ENCODE measurements at regions not wholly inside any gene's neighbourhood (a gene's known extent, or its start where the extent isn't known, plus 50 kb on each side); places are given as distances from the start of the nearest gene placed in this dataset.
"Not testable (repeated sequence)": the region's sequence is repeated elsewhere in the genome, so short reads cannot be mapped to it uniquely, and the experiment has no call there.

DNA sequence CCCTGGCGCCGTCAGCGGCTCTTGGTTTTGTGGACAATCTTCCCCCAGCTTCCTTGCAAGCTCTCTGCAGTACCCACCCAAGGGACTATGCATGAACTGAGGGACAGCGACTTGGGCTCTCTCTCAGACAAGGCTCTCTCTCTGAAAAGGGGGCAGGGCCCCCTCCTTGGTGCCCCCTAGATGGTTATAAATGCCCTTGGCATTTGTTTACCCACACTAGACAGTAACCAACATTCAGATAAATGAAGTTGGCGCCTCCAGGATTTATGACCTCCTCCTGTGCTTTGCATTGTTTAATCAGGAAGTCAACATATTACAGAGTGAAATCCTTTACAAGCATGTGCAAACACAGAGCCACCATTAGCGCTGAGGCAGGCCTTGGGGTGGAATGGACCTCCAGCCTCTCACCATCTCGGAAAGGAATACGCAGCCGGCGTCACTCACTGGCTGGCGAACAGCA lies 547.4 kb upstream of the ID2 start:
- no peak for FAIRE-seq

DNA sequence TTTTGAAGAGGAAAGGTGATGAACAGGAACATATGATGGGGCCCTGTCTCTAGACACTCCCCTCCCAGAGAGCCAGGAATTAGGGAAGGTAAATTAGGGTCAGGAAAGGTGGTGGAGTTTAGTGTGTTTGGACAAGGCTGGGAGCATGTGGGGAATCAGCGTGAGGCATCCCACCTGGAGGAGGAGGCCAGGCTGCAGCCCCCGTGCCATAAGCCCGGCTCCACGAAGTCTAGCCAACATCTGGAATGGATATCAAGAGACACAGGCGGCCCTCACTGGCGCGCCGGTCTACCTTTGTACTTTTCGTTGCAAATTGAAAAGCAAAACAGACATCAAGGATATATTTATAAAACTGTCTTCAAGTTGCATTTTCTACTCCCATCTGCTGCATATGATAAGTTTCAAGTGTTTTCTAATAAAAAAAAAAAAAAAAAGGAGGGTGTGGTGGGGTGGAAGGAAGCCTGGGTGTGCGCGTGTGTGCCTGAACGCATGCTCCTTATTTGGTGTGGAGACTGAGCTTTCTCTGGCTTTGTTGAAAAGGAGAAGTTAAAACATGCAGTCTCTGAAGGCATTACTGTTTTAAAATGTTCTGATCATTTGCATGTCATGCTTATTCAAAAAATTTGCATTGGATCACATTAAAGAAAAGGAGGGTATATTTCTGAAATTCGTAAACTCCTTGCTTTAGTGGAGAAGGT lies 546.7 kb upstream of the ID2 start:
- no peak for FAIRE-seq

DNA sequence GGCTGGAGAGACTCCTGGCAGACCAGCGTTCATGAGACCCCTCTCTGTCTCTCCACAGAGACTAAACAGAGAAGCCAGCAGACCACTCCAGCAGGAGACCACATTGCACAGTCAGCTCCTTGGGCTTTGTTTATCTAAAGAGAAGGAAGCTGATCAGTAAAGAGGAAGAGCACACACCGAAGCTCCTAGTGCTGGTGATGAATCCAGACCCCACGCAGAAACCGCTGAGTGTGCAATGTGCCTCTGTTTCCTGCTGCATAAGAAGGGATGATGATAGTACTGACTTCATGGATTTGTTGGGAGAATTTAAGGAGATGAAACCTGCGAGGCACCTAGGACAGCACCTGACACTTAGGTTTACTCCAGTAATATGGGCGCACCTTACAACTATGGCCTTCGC lies 544.1 kb upstream of the ID2 start:
- FAIRE-seq, result no peak

DNA sequence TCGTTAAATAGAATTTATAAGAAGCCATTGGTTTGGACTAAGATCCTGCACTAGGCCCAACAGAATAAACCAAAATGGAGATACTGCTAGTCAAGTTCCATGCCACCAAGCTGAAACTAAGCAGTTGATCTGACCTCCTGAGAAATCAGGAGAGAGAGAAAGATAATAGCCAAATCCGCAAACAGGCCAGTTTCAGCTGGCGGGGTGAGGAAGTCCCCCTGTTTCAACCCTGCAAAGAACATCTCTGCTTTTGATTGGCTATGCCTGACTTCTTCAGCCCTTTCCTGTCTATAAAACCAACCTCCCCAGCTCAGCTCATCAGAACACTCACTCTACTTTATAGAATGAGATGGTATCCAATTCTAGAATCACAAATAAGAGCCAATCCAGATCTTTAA lies 543.3 kb upstream of the ID2 start:
- no peak for FAIRE-seq

DNA sequence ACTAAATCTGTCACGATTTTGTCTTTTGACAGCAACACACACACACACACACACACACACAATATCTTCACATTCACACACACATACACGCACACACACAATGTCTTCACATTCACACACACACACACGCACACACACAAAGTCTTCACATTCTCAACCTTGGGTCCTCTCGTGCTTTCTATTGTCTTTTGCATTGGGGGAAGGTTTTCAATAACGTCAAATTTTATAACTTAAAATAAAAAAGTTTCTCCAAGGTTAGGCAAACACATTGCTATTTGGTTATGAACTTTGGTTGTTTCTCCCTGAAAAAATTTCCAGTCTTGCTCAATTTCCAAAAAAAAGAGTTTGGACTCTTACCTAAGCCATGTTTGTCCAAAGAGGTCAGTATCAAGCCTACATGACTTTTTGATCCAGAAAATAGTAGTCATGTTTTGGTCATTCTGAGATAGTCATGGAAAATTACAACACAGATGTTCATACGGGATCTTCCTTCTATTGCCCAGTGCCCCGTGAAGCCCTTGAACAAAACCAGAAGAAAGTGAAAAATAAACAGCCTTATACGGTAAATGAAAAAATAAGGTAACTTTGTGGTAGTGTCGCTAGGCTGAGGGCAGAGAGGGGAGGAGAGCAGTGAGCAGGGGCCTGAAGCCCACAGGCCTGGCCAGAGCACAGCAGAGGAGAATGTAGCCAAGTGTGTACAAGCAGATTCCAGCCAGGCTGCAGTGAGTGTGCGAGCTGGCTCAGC lies 542.8 kb upstream of the ID2 start:
- no peak for FAIRE-seq

DNA sequence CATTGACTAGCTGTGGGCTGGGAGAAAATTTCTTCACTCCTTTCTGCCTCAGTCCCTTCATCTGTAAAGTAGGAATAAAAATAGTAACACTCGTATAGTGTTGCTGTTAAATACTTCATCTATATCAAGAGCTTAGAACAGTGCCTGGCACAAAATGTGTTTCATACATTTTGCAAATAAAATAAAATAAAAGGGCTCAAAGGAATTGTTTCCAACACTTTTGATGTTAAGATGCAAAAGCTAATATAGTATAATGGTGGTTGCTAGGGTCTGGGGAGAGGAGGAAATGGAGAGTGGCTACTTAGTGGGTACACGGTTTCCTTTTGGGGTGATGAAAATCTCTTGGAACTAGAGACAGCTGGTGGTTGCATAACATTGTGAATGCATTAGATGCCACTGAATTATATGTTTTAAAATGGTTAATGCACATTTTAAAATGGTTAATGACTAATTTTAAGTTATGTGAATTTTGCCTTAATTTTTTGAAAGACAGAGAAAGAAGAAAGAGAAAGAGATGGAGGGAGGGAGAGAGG lies 542.1 kb upstream of the ID2 start:
- FAIRE-seq, result no peak

DNA sequence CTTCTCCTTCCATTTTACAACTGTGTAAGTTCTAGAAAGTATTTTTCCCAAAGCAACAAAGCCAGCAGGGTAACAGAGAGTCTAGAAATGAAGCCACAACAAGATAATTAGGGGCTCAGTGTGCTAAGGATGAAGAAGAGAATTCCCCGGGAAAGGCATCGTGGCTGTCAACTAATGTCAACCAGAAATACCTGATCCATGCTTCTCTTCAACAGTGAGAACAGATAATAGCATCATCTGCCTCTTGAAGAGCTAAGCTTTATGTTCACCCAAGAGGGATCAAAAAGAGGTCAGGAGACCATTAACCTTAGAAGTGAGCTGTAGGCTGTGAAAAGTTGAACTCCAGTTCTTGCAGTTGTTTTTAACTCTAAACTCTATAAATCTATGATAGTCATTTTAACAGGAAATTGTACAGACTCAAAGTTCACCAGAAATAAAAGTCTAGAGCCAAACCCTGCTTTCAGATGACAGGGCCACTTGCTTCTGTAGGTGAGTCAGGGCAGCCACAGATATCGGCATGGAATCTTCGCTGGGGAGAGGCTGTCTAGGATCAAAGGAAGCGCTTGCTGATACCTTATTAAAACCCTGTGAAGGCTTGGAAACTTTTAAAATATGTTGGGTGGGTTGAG lies 540.7 kb upstream of the ID2 start:
- FAIRE-seq, result no peak

DNA sequence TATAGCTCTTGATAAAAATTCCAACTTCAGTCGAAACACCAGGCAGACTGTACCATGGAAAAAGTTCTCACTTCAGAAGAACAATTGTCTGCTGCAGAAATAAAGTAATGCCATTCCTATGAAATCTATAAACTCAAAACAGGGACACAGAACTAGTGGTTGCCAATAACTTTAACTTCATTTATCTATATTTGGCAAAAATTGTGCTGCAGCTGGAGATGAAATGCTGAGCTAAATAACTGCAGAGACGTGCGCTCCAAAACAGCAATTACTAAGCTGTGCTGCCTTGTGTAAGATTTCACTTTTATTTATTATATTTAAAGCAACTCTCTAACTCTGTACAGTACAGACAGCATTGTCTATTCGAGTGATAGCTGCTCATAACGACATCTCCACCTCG lies 540.1 kb upstream of the ID2 start:
- no peak for FAIRE-seq

DNA sequence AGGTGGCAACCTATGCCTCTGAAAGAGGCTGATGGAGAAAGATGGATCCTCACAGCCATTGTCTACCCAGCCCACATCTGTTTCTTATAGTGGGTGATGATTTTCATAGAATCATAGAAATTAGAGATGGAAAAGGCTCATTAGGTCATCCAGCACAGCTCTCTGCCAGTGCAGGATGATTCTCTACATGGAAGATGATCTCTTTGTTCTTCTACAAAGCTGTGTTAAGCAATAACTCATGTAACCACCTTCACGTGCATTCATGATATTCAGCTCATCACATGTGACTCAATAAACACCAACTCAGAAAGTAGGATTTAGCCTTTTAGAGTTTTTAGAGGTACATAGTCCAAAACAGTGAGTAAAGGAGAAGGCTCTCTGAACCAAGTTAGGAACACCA lies 539.4 kb upstream of the ID2 start:
- FAIRE-seq, result no peak

DNA sequence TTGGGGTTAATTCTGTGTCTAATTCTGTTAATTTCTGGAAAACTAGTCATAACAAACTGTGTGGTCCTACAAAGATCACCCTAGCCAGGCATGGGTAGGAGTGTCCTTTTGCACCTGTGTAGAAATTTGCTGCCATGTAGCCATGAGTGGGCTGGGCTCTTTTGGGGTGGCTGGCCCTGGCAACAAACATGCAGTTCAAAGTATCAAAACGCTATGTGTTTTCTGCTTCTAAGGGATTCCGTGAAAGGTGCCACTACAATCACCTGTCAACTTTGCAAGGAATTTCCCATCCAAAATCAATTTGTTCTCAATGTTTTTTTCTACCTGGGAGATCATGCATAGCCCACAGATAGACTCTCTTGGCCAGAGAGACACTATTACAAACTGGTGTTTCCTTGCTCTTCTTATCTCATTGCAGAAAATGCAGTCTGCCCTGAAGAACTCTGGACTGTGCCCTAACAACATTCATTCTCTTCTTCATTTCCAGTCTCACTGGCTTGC lies 537.7 kb upstream of the ID2 start:
- FAIRE-seq, result no peak

DNA sequence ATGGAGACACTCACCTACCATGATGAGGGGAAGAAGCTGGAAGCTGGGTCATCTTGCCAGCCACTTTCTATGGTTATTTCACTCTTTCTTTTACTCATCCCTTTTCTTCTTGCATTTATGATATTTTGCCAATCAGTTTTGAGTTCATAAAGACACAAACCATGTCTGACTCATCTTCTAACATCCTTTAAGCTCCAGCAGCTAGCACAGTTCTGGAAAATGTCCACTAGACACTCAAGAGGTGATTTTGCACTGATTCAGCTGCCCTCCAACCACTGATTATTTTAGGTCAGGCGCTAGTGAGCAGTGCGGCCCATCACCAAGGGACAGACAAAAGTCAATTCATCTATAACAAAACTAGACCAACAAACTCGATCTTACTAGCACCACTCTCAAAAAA lies 537.1 kb upstream of the ID2 start:
- no peak for FAIRE-seq

DNA sequence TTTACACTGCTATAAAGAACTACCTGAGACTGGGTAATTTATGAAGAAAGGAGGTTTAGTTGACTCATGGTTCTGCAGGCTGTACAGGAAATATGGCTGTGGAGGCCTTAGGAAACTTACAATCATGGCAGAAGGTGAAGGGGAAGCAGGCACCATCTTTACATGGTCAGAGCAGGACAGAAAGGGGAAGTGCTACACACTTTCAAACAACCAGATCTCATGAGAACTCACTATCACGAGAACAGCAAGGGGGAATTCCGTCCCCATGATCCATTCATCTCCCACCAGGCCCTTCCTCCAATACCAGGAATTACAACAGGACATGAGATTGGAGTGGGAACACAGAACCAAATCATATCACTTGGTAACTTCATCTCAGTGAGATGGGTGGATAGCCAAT lies 536.5 kb upstream of the ID2 start:
- not testable (repeated sequence) for FAIRE-seq

DNA sequence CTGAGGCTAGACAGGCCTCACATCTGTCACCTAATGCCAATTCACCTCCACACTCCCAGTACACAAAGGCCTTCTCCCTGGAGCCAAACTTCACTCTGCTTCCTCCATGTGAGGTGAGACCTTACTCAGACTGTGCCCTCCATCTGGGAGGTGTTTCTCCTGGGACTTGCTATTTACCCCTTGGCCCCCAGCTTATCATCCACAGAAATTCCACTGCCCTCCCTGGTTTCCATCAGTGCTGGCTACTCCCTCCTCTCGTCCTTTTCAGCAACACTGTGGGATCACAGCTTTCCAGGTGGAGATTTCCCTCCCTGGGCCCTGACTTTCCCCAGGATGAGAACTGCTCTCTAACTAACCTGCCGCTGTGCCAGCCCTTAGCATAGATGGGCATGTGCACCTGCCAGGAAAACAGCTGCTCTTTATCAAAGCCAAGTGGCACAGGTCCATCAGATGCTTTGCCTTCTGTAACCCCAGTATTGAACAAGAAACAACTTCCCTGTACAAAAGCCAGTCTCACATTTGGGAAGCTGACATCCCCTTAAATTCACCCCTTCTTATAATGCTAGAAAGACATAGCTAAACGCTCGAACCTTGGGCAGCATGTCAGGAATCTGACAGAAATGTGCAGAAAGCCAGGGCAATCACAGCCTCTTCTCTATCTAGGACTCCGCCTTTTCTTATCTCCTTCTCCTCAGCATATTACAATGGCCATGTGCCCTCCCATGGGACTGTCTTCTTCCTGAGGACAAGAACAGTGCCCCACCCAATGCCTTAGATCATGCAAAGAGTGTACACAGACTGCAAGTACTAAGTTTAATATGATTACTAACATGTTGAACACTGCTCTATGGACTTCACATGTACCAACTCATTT lies 535.5 kb upstream of the ID2 start:
- no peak for FAIRE-seq

DNA sequence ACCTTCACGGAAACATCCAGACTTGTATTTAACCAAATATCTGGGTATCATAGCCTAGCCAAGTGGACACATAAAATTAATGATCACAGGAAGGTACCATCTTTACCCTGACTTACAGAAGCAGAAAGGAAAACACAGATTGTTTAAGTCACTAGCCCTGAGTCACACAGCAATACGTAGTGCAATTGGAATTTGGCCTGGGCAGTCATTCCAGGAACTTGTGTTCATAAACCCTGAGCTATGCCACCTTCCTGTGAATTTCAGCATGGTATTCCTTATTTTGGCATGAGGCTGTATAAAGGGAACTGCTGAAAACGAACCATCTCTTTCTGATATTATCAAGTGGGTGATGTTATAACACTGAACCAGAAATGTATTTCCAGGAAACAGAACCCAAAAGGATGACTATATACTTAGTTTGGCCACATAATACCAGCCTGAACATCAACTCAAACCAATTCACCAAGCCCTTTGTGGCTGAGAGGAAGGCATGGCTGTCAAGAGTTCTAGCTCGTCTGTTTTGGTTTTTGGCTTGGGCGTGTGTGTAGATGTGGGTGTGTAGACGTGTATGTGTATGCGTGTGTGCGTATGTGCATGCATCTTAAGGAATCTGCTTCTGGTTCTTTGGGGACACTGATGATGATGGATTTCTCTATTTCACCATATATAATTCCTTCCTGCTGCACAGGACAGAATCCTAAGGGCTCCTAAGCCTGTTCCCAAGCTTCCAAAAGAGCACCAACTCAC lies 533.4 kb upstream of the ID2 start:
- FAIRE-seq, result no peak

DNA sequence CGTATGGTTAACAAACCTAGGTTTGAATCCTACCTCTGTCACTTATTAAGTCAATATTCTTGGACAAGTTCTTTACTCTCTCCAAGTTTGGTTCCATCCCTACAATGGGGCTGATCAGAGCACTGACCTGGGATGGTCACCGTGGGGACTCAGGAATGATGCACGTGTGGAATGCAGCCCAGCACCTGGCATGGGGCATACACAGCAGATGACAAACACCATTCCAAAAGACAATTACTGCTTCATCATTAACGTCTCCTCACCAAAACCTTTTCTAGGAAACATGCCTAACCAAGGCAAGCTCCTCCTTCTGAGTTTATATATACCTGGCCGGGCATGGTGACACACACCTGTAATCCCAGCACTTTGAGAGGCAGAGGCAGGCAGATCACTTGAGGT lies 532.9 kb upstream of the ID2 start:
- no peak for FAIRE-seq

DNA sequence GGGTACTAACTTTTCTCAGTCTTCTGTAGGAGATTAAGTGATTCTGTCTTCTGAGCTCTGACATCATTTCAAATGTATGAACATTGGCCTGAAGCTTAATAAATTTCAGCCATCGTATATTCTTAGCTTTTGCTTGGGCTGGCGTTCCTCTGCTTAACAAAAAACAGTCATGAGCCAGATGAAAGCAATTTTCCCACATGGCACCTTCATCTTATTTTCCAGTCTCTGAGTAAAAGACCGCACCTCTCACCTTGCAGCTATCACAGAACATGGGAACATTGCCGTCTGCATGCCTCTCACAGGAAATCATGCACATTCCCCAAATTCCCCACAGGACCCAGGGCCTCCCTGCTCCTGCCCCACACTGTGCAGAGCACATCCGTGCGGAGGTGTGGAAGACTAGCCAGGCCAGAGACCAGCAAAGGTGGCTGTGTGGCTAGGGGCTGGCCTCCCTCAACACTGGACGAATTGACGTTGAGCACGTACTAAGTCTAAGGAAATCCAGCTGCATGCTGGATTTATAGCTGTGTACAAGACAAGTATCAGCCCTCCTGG lies 531.8 kb upstream of the ID2 start:
- FAIRE-seq, result no peak

DNA sequence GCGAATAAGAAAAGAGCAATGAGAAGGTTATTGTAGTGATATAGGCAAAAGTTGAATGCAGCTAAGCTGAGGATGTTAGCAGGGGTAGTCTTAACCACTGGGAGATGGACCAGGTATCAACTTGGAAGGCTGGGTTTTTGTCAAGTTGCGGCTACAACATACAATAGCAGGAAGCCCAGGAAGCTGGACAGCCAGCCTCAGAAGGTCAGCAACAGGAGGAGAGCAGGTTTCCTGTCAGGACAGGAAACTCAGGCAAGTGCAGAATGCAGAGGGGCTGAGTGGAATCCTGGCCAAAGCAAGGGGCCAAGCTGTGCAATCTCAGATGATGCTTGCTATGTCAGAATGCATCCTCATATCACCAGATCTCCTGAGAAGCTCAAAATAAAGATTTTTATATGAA lies 530.0 kb upstream of the ID2 start:
- FAIRE-seq, result no peak

DNA sequence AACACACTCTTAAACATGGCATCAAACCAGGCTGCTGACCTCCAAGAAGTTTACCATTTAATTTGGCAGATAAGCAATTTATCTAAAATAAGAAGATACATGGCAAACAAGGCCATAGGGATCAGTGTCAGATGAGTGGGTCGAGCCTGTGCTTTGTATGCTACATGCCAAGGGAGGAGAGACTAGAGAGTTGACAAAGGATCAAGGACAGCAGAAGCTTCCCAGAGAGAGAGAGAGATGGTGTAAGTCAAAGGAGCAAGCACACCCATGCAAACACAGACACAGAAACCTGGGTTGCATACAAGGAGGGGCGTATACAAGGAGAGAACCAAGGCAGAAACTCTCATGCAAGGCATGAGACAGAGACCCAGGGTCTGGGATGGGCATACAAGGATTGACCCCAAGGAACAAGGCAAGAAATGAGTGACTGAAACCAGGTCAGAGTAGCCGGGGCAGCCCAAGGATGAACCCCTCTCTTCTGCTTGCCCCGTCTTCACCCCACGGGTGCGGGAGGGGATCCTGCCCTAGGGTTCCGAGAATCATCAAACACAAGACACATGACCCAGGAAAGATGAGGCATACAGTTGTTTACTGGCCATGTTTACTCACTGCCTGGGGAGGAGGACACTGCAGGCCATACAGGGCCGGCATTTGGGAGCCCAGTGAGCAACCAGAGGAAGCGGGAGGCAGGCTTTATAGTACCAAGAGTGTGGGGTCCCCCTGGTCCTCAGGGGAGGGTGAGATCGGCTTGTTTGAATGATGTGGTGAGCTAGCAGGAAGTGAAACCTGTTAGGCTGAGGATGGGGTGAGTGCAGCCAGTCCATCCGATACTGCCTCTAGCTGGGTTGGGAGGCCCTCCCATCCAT lies 529.2 kb upstream of the ID2 start:
- FAIRE-seq, result no peak

DNA sequence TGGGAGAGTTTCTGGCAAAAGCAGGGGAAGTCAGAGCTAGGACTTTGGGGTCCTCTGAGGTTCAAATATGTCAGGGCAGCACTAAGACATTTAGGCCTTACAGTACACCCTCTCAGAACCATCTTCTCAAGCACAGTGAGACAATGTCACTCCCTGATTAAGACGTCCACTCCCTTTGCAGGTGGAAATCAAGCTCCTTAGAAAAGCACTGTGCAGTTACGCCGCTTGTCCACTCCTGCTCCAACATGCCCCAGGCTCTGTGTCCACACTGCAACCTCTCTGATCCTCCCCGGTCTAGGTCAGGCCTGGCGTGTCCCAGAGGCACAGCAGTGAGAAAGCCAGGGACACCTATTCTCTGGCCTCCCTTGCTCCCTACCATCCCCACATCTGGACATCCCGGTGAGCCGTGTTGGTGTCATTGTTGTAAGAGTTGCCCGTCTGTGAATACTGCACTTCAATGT lies 528.6 kb upstream of the ID2 start:
- no peak for FAIRE-seq

DNA sequence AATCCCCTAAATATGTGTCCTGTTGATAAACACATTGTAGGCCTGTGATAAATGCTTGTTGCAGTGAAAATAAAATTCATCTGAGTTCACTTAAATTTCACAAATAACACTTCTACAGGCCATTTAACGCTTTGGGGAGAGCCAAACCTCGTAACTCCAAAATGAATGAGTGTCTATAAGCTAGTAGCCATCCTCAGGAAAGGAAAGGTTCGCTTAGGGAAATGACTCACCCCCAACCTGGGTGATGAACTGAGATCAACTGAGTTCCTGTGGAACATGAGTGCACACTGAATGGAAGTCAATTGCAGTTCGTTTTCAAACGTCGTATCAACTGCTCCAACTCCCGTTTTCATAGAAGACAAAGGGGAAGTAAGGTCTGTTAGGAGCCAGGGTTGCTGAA lies 527.6 kb upstream of the ID2 start:
- FAIRE-seq, result no peak

DNA sequence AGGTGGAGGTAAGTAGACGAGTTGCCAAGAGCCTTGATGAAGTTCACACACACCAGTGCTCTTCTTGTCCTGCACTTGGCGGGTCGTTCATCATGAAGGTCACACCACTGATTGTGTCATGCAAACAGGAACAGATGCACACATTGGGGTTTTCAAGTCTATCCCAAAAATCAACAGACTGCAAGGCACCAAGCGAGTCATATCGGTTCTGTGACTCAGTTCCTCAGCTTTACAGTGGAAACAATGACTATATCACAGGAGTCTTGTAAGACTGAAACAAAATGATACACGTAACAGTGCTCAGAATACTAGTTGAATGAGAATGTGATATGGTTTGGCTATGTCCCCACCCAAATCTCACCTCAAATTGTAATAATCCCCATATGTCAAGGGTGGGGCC lies 526.9 kb upstream of the ID2 start:
- FAIRE-seq, result no peak
